GM18868 (cell line): ENCODE measurements at regions not wholly inside any gene's neighbourhood (a gene's known extent, or its start where the extent isn't known, plus 50 kb on each side); places are given as distances from the start of the nearest gene placed in this dataset.

ENCODE experiments used
- ATAC-seq: cut with Tn5 transposase; IDR thresholded peaks from one replicate; pipeline ENCODE4 v1.9.1; 2021; ENCODE audit warnings: mild to moderate bottlenecking, moderate library complexity; ENCODE audit not compliant: unreplicated experiment

DNA sequence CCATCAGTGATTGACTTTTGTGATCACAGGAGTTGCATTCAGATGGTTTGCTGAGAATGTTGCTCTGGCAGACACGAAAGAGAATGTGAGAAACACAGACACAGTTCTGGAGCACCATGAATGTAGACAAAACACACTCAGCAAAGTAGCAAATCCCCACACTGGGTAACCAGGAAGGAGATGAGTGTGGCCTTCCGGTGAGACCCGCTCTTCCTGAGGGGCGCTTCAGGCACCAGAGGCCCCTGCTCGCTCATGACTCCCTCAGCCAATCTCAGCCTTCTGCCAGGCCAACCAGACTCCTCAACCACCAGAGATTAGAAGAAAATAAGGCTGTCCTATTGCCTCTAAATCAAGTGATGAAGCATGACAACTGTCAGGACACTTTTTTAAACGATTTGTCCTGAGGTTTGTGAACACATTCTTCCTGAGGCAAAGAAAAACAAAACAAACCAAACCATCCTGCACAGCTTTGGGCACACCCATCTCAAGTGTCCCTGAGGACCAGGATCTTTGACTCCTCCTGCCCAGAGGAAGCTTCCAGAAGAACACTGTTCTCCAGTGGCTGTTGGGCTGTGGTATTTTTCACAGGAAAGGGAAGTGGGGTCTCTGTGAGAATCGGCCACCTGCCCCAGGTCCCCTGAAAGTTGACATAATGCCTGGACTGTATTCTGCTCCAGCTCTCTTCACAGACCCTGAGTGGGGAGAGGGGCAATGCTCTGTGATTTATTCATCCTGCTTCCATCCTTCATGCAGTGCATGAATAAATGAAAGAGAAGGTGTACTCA, 152.8 kb downstream of the BCL11A start:
- ATAC-seq, result no peak

GRCh38 chr2:60394463-60394862, 159.0 kb downstream of the BCL11A start:
- ATAC-seq, result no peak

GRCh38 chr2:60391649-60392375, 161.6 kb downstream of the BCL11A start:
- ATAC-seq, result peak; percentile 69

DNA sequence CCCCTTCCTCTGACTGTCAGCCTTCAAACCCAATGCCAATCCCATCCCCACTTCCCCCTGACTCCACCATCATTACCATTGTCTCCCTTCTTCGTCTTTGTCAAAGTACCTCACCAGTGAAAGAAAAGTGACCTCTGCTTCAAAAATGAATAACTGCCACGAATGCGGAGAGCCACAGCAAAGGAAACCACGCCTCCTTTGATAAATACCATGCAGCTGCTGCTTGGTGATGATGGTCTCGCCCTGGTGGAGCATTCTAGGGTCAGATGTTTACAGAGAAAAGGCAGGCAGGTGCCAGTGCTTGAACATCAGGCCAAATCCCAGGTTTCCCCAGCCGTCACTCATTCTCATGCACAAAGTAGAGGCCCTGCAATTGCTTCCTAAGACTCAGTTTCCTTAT, 162.2 kb downstream of the BCL11A start:
- ATAC-seq, result peak; percentile 32

- no peak for ATAC-seq
Observed at GRCh38 chr2:60386436-60386835, 167.0 kb downstream of the BCL11A start.

GRCh38 chr2:60385648-60386047, 167.8 kb downstream of the BCL11A start:
- no peak for ATAC-seq

DNA sequence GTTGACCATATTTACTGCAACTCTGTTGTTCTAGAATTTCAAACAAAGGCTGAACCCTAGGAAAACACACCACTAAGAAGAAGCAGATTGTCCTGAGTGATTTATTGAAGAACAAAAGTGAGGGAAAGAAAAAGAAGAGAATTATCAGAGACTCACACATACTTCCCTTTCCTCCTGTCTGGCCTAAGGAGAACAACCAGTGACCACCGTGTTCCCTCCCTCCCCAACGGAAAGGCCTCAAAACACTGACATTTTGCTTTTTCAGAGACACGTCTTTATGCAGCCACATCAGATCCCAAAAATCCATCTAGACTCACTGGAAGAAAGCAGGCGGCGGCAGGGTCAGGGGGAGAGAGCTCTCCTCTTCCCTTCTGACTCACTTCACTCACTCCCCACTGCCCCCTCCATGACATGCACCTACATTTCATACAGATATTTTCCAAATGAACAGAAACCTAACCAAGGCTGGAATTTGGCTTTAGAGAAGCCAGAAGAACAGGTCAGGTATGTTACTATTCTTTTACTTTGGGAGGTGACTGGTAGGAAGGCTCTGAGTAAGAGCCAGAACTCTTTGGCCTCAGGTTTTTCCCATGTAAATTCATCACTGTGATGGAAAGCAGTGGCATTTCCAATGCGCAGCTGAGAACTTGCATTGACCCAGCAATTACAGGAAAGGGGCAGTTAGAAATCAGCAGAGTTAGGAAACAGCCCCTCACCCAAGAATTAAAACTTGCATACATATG, 169.9 kb downstream of the BCL11A start:
- no peak for ATAC-seq

DNA sequence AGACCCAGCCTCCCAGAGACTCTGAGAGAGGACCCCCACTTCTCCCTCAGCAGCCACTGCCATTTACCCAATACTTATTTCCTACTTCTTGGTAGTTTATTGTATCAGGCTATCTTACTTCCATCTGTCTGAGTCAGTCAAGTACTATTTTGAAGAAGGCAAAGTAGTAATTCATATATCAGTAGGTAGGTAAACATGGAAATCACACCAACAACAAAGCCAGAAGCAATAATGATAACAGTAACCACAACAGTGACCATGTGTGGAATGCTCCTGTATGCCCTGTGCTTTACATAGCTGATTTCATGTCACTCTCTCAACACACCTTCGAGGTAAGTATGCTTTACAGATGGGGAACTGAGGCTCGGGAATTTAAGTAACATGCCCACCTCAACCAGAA, 173.0 kb downstream of the BCL11A start:
- ATAC-seq, result no peak

GRCh38 chr2:60379684-60380083, 173.8 kb downstream of the BCL11A start:
- ATAC-seq, result no peak

- ATAC-seq, result no peak
Observed at GRCh38 chr2:60379216-60379615, 174.2 kb downstream of the BCL11A start.

DNA sequence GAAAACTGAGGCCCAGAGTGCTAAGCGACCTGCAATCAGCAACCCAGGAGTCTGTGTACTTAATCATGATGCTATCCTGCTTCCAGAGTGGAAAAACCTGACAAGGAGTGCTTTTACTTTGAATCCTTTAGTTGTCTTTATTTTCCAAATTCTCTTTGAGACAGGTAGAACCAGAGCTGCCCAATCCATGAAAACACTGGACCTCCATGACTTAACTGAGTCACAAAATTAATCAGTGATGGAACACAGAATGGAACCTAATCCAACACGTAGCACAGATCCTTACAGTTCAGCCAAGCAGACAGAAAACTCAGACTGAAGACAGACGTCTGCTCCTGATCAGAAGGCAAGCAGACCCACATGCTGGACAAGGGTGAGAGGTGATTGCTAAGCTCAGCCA, 175.6 kb downstream of the BCL11A start:
- no peak for ATAC-seq

GRCh38 chr2:60376252-60376651, 177.2 kb downstream of the BCL11A start:
- no peak for ATAC-seq

GRCh38 chr2:60371681-60372080, 181.8 kb downstream of the BCL11A start:
- ATAC-seq, result no peak

- no peak for ATAC-seq
Observed at GRCh38 chr2:60371219-60371618, 182.2 kb downstream of the BCL11A start.

GRCh38 chr2:60370814-60371213, 182.6 kb downstream of the BCL11A start:
- no peak for ATAC-seq

- no peak for ATAC-seq
Observed at GRCh38 chr2:60368456-60368855, 185.0 kb downstream of the BCL11A start.

GRCh38 chr2:60366135-60366712, 187.2 kb downstream of the BCL11A start:
- ATAC-seq, result peak; percentile 53

GRCh38 chr2:60365556-60365955, 187.9 kb downstream of the BCL11A start:
- no peak for ATAC-seq

- ATAC-seq, result no peak
Observed at GRCh38 chr2:60364491-60364890, 189.0 kb downstream of the BCL11A start.

GRCh38 chr2:60361498-60361897, 192.0 kb downstream of the BCL11A start:
- ATAC-seq, result no peak

DNA sequence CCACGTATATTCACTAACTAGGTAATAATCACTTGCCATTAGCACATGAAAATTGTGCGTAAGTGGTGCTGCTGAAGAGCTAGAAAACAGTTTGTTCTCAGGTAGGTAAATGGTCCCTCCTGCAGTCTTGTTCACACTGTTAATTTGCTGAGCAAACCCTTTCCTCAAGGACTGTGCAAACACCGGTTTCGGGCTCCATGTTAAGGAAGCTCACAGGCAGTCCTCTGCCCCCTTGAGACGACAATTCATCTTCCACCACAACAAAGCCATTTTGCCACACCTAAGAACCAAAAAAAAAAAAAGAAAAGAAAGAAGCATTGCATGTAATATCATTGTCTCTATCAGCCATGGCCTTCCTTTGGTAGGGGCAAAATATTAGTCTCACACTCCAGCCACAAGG, 193.9 kb downstream of the BCL11A start:
- no peak for ATAC-seq
